Transverse colon (tissue), 4 donors: ENCODE measurements at regions not wholly inside any gene's neighbourhood (a gene's known extent, or its start where the extent isn't known, plus 50 kb on each side); places are given as distances from the start of the nearest gene placed in this dataset.

Experiments used
- DNase-seq: peaks from one replicate; pipeline ENCODE4 v3.0.0-alpha.2; 2019
- H3K27ac ChIP-seq, 4 donors: fragments of 200-600 bp; sonication (generic); 2 replicates each; pipeline ENCODE4 v1.5.1; 2016 to 2018; ENCODE audit warnings: inconsistent platforms in 4 of 4
- H3K27me3 ChIP-seq: fragments of 200-600 bp; sonication (generic); 2 replicates; pipeline ENCODE4 v1.5.1; 2017; ENCODE audit warnings: inconsistent platforms
- H3K36me3 ChIP-seq, 4 donors: fragments of 200-600 bp; sonication (generic); 2 replicates each; pipeline ENCODE4 v1.5.1; 2017 to 2019; ENCODE audit warnings: inconsistent platforms in 4 of 4
- H3K4me1 ChIP-seq, 4 donors: fragments of 200-600 bp; sonication (generic); 2 replicates each; pipeline ENCODE4 v1.5.1; 2017 to 2020; ENCODE audit warnings: inconsistent platforms in 4 of 4
- H3K4me3 ChIP-seq, 4 donors: fragments of 200-600 bp; sonication (generic); 1 replicate in 1 of 4; 2 replicates in 3 of 4; pipeline versions ENCODE4 v1.5.1 to v1.6.1; 2017 to 2019; ENCODE audit warnings: inconsistent platforms in 4 of 4
- H3K9me3 ChIP-seq, 2 donors: fragments of 200-600 bp; sonication (generic); 2 replicates each; pipeline ENCODE4 v1.5.1; 2017 to 2019; ENCODE audit warnings: inconsistent platforms in 2 of 2
- EP300 ChIP-seq: sonication (generic); formaldehyde crosslinking; IDR thresholded peaks from one replicate; pipeline ENCODE4 v1.6.1; 2017; ENCODE audit warnings: antibody characterized with exemption, low read depth
- POLR2A ChIP-seq: fragments of 450-650 bp; IDR thresholded peaks from one replicate; pipeline ENCODE4 v1.6.1; 2016; ENCODE audit warnings: antibody characterized with exemption, mild to moderate bottlenecking, moderate library complexity
- POLR2AphosphoS5 ChIP-seq, 3 donors: sonication (generic); formaldehyde crosslinking; IDR thresholded peaks; one replicate each; pipeline ENCODE4 v1.6.1; 2016; ENCODE audit warnings: antibody characterized with exemption in 3 of 3
- WGBS, 2 donors: methylation state at CpG; one replicate each; pipeline ENCODE4 v1.1.5; 2018; ENCODE audit warnings: low coverage in 1 of 2; 5-methylcytosine and 5-hydroxymethylcytosine counted together
- in situ Hi-C, 4 donors: fragments of 200-750 bp; cut with MboI; loops; one replicate each; pipeline versions ENCODE4 v1.15.0 to v1.15.1; 2017; ENCODE audit warnings: low sequenced_read_pairs in 3 of 4, low pct_ligation_motif_present in 1 of 4, low pct_unique_long_range_greater_than_20kb in 1 of 4
- intact Hi-C: fragments of 100-400 bp; cut with DNase I; formaldehyde crosslinking; loops from one replicate; pipeline ENCODE4 v1.15.1; 2023; ENCODE audit warnings: low total_unique reads
- TF ChIP-seq, protein P1 (sequence below), 5 experiments: fragments of 200-600 bp in 3 of 5; fragments of 450-650 bp in 2 of 5; sonication (generic) in 3 of 5; IDR thresholded peaks; 1 replicate in 2 of 5; 2 replicates in 3 of 5; pipeline ENCODE4 v1.5.1; 2016 to 2017; ENCODE audit warnings: antibody characterized with exemption in 5 of 5, inconsistent platforms in 3 of 5, mild to moderate bottlenecking in 2 of 5, moderate library complexity in 1 of 5

DNA sequence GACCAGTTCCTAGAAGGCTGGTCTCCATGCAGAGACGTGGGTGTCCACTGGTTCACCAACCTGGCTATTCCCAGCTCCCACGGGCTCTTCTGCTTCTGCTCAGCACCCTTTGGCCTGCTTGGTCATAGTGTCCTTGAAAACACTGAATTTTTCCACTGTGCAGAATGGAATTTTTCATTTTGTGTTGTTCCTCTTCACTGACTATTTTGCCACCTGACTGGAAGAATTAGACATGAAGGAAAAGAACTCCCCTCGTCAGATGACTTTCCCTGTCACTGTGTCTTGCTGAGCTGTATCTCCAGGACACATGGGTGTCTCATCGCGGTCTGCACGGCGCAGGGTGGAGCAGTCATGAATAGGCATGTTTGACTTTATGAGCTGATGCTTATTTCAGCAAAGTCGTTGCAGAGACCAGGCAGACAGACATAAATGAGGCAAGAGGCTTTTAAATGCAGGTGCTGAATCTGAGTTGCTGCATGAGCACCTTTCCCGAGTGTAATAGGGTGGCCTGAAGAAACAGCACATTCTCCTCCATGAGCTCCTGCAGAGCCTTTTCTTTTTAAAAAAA lies 50.2 kb upstream of the SEMA4D start:
- H3K9me3 ChIP-seq: peaks cover 0 to 10% of the 10 kb centered on the region in 2 donors
- no peak for DNase-seq
- peaks cover 0 to 7% (median 0%) of the 10 kb centered on the region in 4 donors for H3K4me1 ChIP-seq
- TF ChIP-seq, protein P1, sequence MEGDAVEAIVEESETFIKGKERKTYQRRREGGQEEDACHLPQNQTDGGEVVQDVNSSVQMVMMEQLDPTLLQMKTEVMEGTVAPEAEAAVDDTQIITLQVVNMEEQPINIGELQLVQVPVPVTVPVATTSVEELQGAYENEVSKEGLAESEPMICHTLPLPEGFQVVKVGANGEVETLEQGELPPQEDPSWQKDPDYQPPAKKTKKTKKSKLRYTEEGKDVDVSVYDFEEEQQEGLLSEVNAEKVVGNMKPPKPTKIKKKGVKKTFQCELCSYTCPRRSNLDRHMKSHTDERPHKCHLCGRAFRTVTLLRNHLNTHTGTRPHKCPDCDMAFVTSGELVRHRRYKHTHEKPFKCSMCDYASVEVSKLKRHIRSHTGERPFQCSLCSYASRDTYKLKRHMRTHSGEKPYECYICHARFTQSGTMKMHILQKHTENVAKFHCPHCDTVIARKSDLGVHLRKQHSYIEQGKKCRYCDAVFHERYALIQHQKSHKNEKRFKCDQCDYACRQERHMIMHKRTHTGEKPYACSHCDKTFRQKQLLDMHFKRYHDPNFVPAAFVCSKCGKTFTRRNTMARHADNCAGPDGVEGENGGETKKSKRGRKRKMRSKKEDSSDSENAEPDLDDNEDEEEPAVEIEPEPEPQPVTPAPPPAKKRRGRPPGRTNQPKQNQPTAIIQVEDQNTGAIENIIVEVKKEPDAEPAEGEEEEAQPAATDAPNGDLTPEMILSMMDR (IDR thresholded peaks at IDR 0.05): no peak
- TF ChIP-seq POLR2AphosphoS5 (IDR thresholded peaks at IDR 0.05) (no peak), POLR2A (no peak), EP300 (no peak)
- WGBS, 2 donors: 80 to 100% methylated on average over 3 to 9 of the region's 9 CpGs
- intact Hi-C loops (no loop called here), in situ Hi-C loops (loop anchor here in 3 of 4 donors (10.0 to 25.0 kb wide), 3 partner anchors 136 to 213 kb away; no protein-coding TSS in a partner anchor)
- H3K27me3 ChIP-seq: no peaks in the 10 kb centered on the region
- H3K4me3 ChIP-seq: no peak overlapping the region
- no peak overlapping the region for H3K27ac ChIP-seq
- no peaks in the 10 kb centered on the region for H3K36me3 ChIP-seq
